H1 (cell line): ENCODE measurements at regions not wholly inside any gene's neighbourhood (a gene's known extent, or its start where the extent isn't known, plus 50 kb on each side); places are given as distances from the start of the nearest gene placed in this dataset.

Experiments
- CTCF ChIA-PET: fragments of 300-600 bp; sonication (Branson Sonifier 250); formaldehyde crosslinking; loops from one replicate; lab custom pipeline; 2021; ENCODE audit not compliant: partially characterized antibody; lab: Charles Lee
- POLR2A ChIA-PET: fragments of 300-600 bp; sonication (Branson Sonifier 250); formaldehyde crosslinking; loops from one replicate; lab custom pipeline; 2021; ENCODE audit warnings: inconsistent platforms; ENCODE audit not compliant: partially characterized antibody; lab: Charles Lee
- DNase-seq, 2 experiments: peaks; one replicate each; pipeline versions ENCODE4 v3.0.0 to v3.0.0-alpha.2; 2010 to 2022; ENCODE audit warnings: low spot score in 2 of 2, low read depth in 1 of 2, mixed read lengths in 1 of 2
- FAIRE-seq: peaks from 2 replicates; lab custom pipeline; 2011; peaks lifted over from hg19 to GRCh38; lab: Jason Lieb, UNC
- H2AFZ ChIP-seq: 2 replicates; pipeline ENCODE4 v1.8.1; 2012; ENCODE audit warnings: low read length, inconsistent platforms
- H2AK5ac ChIP-seq: 2 replicates; pipeline ENCODE4 v1.6.1; 2013; ENCODE audit warnings: low read depth, low read length
- H2BK120ac ChIP-seq: replicated peaks from 2 replicates; pipeline ENCODE3; 2013; ENCODE audit warnings: low read depth, low read length, inconsistent platforms
- H2BK12ac ChIP-seq: 2 replicates; pipeline ENCODE4 v1.6.1; 2013; ENCODE audit warnings: low read depth, low read length
- H2BK15ac ChIP-seq: 2 replicates; pipeline ENCODE4 v1.6.1; 2013; ENCODE audit warnings: low read length
- H2BK20ac ChIP-seq: 2 replicates; pipeline ENCODE4 v1.6.1; 2013; ENCODE audit warnings: low read length
- H2BK5ac ChIP-seq: 2 replicates; pipeline ENCODE4 v1.6.1; 2013; ENCODE audit warnings: low read depth, low read length
- H3K14ac ChIP-seq: 2 replicates; pipeline ENCODE4 v1.6.1; 2013; ENCODE audit warnings: inconsistent platforms; ENCODE audit not compliant: insufficient read length
- H3K18ac ChIP-seq: 2 replicates; pipeline ENCODE4 v1.6.1; 2013; ENCODE audit warnings: low read length; ENCODE audit errors: extremely low read depth
- H3K23ac ChIP-seq: 2 replicates; pipeline ENCODE4 v1.6.1; 2013; ENCODE audit warnings: inconsistent platforms; ENCODE audit not compliant: insufficient read length
- H3K23me2 ChIP-seq: 2 replicates; pipeline ENCODE4 v1.6.1; 2013; ENCODE audit warnings: low read depth, low read length
- H3K27ac ChIP-seq: 2 replicates; pipeline ENCODE4 v1.6.1; 2011; ENCODE audit warnings: low read depth, low read length, inconsistent platforms
- H3K27me3 ChIP-seq, 4 experiments: replicated peaks in 1 of 4; 1 replicate in 1 of 4; 2 replicates in 3 of 4; pipeline versions ENCODE4 v1.6.1 to v1.8.1; 2011 to 2013; ENCODE audit warnings: low read length in 3 of 4, mild to moderate bottlenecking in 3 of 4, inconsistent platforms in 2 of 4, mixed read lengths in 2 of 4, moderate library complexity in 1 of 4; ENCODE audit not compliant: control insufficient read depth in 3 of 4, insufficient read depth in 3 of 4; ENCODE audit errors: extremely low read depth in 1 of 4
- H3K36me3 ChIP-seq, 4 experiments: 2 replicates each; pipeline versions ENCODE4 v1.6.1 to v1.8.1; 2011 to 2013; ENCODE audit warnings: mild to moderate bottlenecking in 4 of 4, low read length in 3 of 4, moderate library complexity in 2 of 4, control low read depth in 1 of 4, inconsistent platforms in 1 of 4; ENCODE audit not compliant: insufficient read depth in 4 of 4, control insufficient read depth in 2 of 4
- H3K4ac ChIP-seq: replicated peaks from 2 replicates; pipeline ENCODE3; 2013; ENCODE audit warnings: low read length, low read depth, mixed read lengths, inconsistent platforms; ENCODE audit not compliant: insufficient read length
- H3K4me1 ChIP-seq, 4 experiments: replicated peaks in 1 of 4; 1 replicate in 1 of 4; 2 replicates in 3 of 4; pipeline versions ENCODE4 v1.6.1 to v1.8.1; 2011 to 2013; ENCODE audit warnings: low read length in 3 of 4, inconsistent platforms in 2 of 4, mixed read lengths in 1 of 4; ENCODE audit not compliant: insufficient read depth in 4 of 4, control insufficient read depth in 3 of 4
- H3K4me2 ChIP-seq, 2 experiments: 2 replicates each; pipeline versions ENCODE4 v1.6.1 to v1.8.1; 2011 to 2013; ENCODE audit warnings: low read depth in 2 of 2, low read length in 2 of 2, control low read depth in 1 of 2, inconsistent platforms in 1 of 2, mild to moderate bottlenecking in 1 of 2; ENCODE audit not compliant: insufficient read depth in 1 of 2
- H3K4me3 ChIP-seq, 4 experiments: fragments of 200-600, 300-600 bp in 1 of 4; sonication (generic), shearing (Covaris generic), sonication (Bioruptor Twin) in 1 of 4; 2 replicates each; pipeline versions ENCODE4 v1.5.1 to v1.8.1; 2011 to 2016; ENCODE audit warnings: low read length in 4 of 4, low read depth in 3 of 4, control low read depth in 2 of 4, inconsistent platforms in 2 of 4, mild to moderate bottlenecking in 2 of 4, mixed read lengths in 1 of 4, moderate library complexity in 1 of 4; ENCODE audit not compliant: insufficient read depth in 2 of 4; ENCODE audit errors: extremely low read depth in 1 of 4
- H3K56ac ChIP-seq: replicated peaks from 2 replicates; pipeline ENCODE3; 2013; ENCODE audit warnings: low read depth, mild to moderate bottlenecking, mixed read lengths, low read length, inconsistent platforms; ENCODE audit not compliant: insufficient read length
- H3K79me1 ChIP-seq: 2 replicates; pipeline ENCODE4 v1.6.1; 2013; ENCODE audit warnings: low read depth, low read length, control low read depth
- H3K79me2 ChIP-seq, 2 experiments: 2 replicates each; pipeline versions ENCODE4 v1.6.1 to v1.8.1; 2012 to 2013; ENCODE audit warnings: low read length in 2 of 2, mild to moderate bottlenecking in 2 of 2, inconsistent platforms in 1 of 2; ENCODE audit not compliant: insufficient read depth in 2 of 2, control insufficient read depth in 1 of 2
- H3K9ac ChIP-seq, 4 experiments: replicated peaks in 1 of 4; 1 replicate in 1 of 4; 2 replicates in 3 of 4; pipeline versions ENCODE4 v1.6.1 to v1.8.1; 2011 to 2013; ENCODE audit warnings: low read depth in 3 of 4, low read length in 3 of 4, control low read depth in 2 of 4, mild to moderate bottlenecking in 2 of 4, moderate library complexity in 2 of 4, inconsistent platforms in 1 of 4; ENCODE audit errors: extremely low read depth in 1 of 4
- H3K9me3 ChIP-seq, 2 experiments: 2 replicates each; pipeline versions ENCODE4 v1.6.1 to v1.8.1; 2012 to 2013; ENCODE audit warnings: mild to moderate bottlenecking in 2 of 2, moderate library complexity in 2 of 2, control low read depth in 1 of 2, inconsistent platforms in 1 of 2, low read depth in 1 of 2, low read length in 1 of 2, mixed read lengths in 1 of 2; ENCODE audit not compliant: insufficient read depth in 2 of 2
- H4K20me1 ChIP-seq, 2 experiments: replicated peaks in 1 of 2; 2 replicates each; pipeline versions ENCODE3 to v1.8.1; 2011 to 2013; ENCODE audit warnings: inconsistent platforms in 2 of 2, low read length in 2 of 2, mild to moderate bottlenecking in 1 of 2; ENCODE audit not compliant: insufficient read depth in 2 of 2, control insufficient read depth in 1 of 2
- H4K5ac ChIP-seq: 2 replicates; pipeline ENCODE4 v1.6.1; 2013; ENCODE audit warnings: low read length, low read depth, mixed read lengths, inconsistent platforms; ENCODE audit not compliant: insufficient read length
- H4K8ac ChIP-seq: 2 replicates; pipeline ENCODE4 v1.8.0; 2013; ENCODE audit warnings: mild to moderate bottlenecking, moderate library complexity, low read length, inconsistent platforms; ENCODE audit not compliant: insufficient read depth; ENCODE audit errors: extremely low read depth
- H4K91ac ChIP-seq: replicated peaks from 2 replicates; pipeline ENCODE3; 2013; ENCODE audit warnings: low read length, mixed read lengths, inconsistent platforms; ENCODE audit not compliant: insufficient read length
- ASH2L ChIP-seq: fragments of 200-600, 300-600 bp; sonication (generic); IDR thresholded peaks from one replicate; pipeline ENCODE4 v1.7.1; 2017; ENCODE audit warnings: low read length
- CTBP2 ChIP-seq: IDR thresholded peaks from 2 replicates; pipeline ENCODE4 v1.7.0; 2011; ENCODE audit warnings: borderline replicate concordance, mild to moderate bottlenecking, moderate library complexity, mixed read lengths, low read length; ENCODE audit not compliant: insufficient read depth, insufficient read length
- EP300 ChIP-seq, 2 experiments: IDR thresholded peaks; 1 replicate in 1 of 2; 2 replicates in 1 of 2; pipeline ENCODE4 v1.6.1; 2011 to 2012; ENCODE audit warnings: low read depth in 2 of 2, low read length in 2 of 2, mild to moderate bottlenecking in 2 of 2, borderline replicate concordance in 1 of 2, inconsistent platforms in 1 of 2, moderate library complexity in 1 of 2
- GTF2F1 ChIP-seq: IDR thresholded peaks from 2 replicates; pipeline ENCODE4 v1.6.1; 2012; ENCODE audit warnings: low read depth, low read length, improper control_type of control experiment, borderline replicate concordance
- HDAC6 ChIP-seq: IDR thresholded peaks from one replicate; pipeline ENCODE4 v1.7.1; 2012; ENCODE audit warnings: low read depth, mild to moderate bottlenecking, inconsistent platforms, low read length, moderate library complexity
- JUND ChIP-seq: IDR thresholded peaks from 2 replicates; pipeline ENCODE4 v1.6.1; 2011; ENCODE audit warnings: mild to moderate bottlenecking, improper control_type of control experiment, low read length
- KDM5A ChIP-seq: fragments of 200-600 bp; IDR thresholded peaks from 2 replicates; pipeline ENCODE4 v1.7.1; 2012; ENCODE audit warnings: mild to moderate bottlenecking, low read length, inconsistent platforms, mixed read lengths
- MAFK ChIP-seq: IDR thresholded peaks from 2 replicates; pipeline ENCODE4 v1.6.1; 2012; ENCODE audit warnings: low read depth, mild to moderate bottlenecking, improper control_type of control experiment, low read length
- NANOG ChIP-seq: IDR thresholded peaks from 2 replicates; pipeline ENCODE4 v1.6.1; 2011; ENCODE audit warnings: low read length, low read depth, mild to moderate bottlenecking, inconsistent platforms; ENCODE audit not compliant: insufficient read depth, poor library complexity, severe bottlenecking
- RNF2 ChIP-seq: fragments of 200-900, 300-1000 bp; sonication (generic); IDR thresholded peaks from 2 replicates; pipeline ENCODE4 v1.7.1; 2016; ENCODE audit warnings: borderline replicate concordance, low read depth, mild to moderate bottlenecking, antibody characterized with exemption, low read length; ENCODE audit not compliant: poor library complexity, severe bottlenecking; ENCODE audit errors: missing control alignments
- RXRA ChIP-seq: IDR thresholded peaks from 2 replicates; pipeline ENCODE4 v1.6.1; 2011; ENCODE audit warnings: low read depth, mild to moderate bottlenecking, low read length, moderate library complexity; ENCODE audit not compliant: insufficient read depth
- SP2 ChIP-seq: IDR thresholded peaks from 2 replicates; pipeline ENCODE4 v1.6.1; 2012; ENCODE audit warnings: mild to moderate bottlenecking, low read length, inconsistent platforms
- SRF ChIP-seq: IDR thresholded peaks from 2 replicates; pipeline ENCODE4 v1.6.1; 2011; ENCODE audit warnings: mild to moderate bottlenecking, low read depth, low read length, moderate library complexity
- TAF7 ChIP-seq: optimal IDR thresholded peaks from 2 replicates; pipeline ENCODE3; 2011; ENCODE audit warnings: low read depth, mild to moderate bottlenecking, inconsistent platforms, low read length, moderate library complexity, borderline replicate concordance
- TEAD4 ChIP-seq: IDR thresholded peaks from 2 replicates; pipeline ENCODE4 v1.6.1; 2012; ENCODE audit warnings: low read depth, low read length, inconsistent platforms, mixed read lengths
- WGBS, 2 experiments: shearing (Covaris generic) in 1 of 2; methylation state at CpG; one replicate each; pipeline versions ENCODE4 v1.1.6 to v1.1.7; 2013 to 2015; ENCODE audit warnings: low lambda C conversion rate in 2 of 2, mixed read lengths in 2 of 2, inconsistent platforms in 1 of 2, low coverage in 1 of 2, missing lambda C conversion rate in 1 of 2; ENCODE audit not compliant: insufficient replicate concordance in 2 of 2, insufficient coverage in 1 of 2, insufficient read length in 1 of 2; ENCODE audit errors: extremely low coverage in 1 of 2, missing lambda C conversion rate in 1 of 2; 5-methylcytosine and 5-hydroxymethylcytosine counted together

GRCh38 chrX:44040406-44040805, 67.2 kb upstream of the NDP start:
- 91% methylated on average over 3 of the region's 3 CpGs; no CpG with 5 or more reads in 1 of the 2 experiments for WGBS, 2 experiments
- H3K9ac ChIP-seq, result no peak overlapping the region
- no peak for DNase-seq
- H3K4me2 ChIP-seq, result no peak overlapping the region
- no peak overlapping the region for H3K4ac ChIP-seq
- no peak overlapping the region for H2AK5ac ChIP-seq
- no peak overlapping the region for H3K18ac ChIP-seq
- no peak overlapping the region for H3K14ac ChIP-seq
- H2BK5ac ChIP-seq, result no peak overlapping the region
- no peak overlapping the region for H4K5ac ChIP-seq
- H3K4me3 ChIP-seq, result no peak overlapping the region
- no peaks in the 10 kb centered on the region for H3K9me3 ChIP-seq
- H3K23ac ChIP-seq, result no peak overlapping the region
- no peak overlapping the region for H4K91ac ChIP-seq
- H3K27me3 ChIP-seq, result no peaks in the 10 kb centered on the region
- no peak overlapping the region for H2BK20ac ChIP-seq
- H3K79me2 ChIP-seq, result no peaks in the 10 kb centered on the region
- CTCF ChIA-PET, result no interaction called here
- no peak for FAIRE-seq
- no peak overlapping the region for H4K8ac ChIP-seq
- POLR2A ChIA-PET, result no interaction called here
- H2AFZ ChIP-seq, result no peak overlapping the region
- H3K56ac ChIP-seq, result no peak overlapping the region
- H2BK120ac ChIP-seq, result no peak overlapping the region
- H3K23me2 ChIP-seq, result no peaks in the 10 kb centered on the region
- H4K20me1 ChIP-seq, result no peaks in the 10 kb centered on the region
- no peaks in the 10 kb centered on the region for H3K79me1 ChIP-seq
- no peak overlapping the region for H2BK12ac ChIP-seq
- no peak overlapping the region for H2BK15ac ChIP-seq
- H3K27ac ChIP-seq, result no peak overlapping the region
- no peaks in the 10 kb centered on the region for H3K4me1 ChIP-seq
- H3K36me3 ChIP-seq, result no peaks in the 10 kb centered on the region
- TF ChIP-seq CTBP2, result no peak
- TF ChIP-seq GTF2F1, result no peak
- no peak for TF ChIP-seq SP2
- no peak for TF ChIP-seq JUND
- TF ChIP-seq RNF2, result no peak
- no peak for TF ChIP-seq ASH2L
- no peak for TF ChIP-seq RXRA
- TF ChIP-seq EP300 (IDR thresholded peaks at IDR 0.05; ENCODE audit: borderline replicate concordance in 1 of 2, low read depth in 2 of 2, low read length in 2 of 2), result no peak
- no peak for TF ChIP-seq KDM5A
- TF ChIP-seq HDAC6, result no peak
- no peak for TF ChIP-seq SRF
- TF ChIP-seq TAF7, result no peak
- TF ChIP-seq TEAD4, result no peak
- no peak for TF ChIP-seq MAFK
- no peak for TF ChIP-seq NANOG
